ENCODE measurements at regions not wholly inside any gene's neighbourhood (a gene's known extent, or its start where the extent isn't known, plus 50 kb on each side); places are given as distances from the start of the nearest gene placed in this dataset.

- H3K4me1 ChIP-seq: no peaks in the 10 kb centered on the region
- no peak overlapping the region for H3K27ac ChIP-seq
- H3K9me3 ChIP-seq: no peaks in the 10 kb centered on the region
- no peaks in the 10 kb centered on the region for H3K27me3 ChIP-seq
- no peak overlapping the region for H3K4me3 ChIP-seq
- no peaks in the 10 kb centered on the region for H3K36me3 ChIP-seq
- no peak for DNase-seq (ENCODE audit: low spot score in 2 of 2)
- TF ChIP-seq EP300 (IDR thresholded peaks at IDR 0.05) (no peak), CTCF (IDR thresholded peaks at IDR 0.05) (no peak), POLR2A (IDR thresholded peaks at IDR 0.05) (no peak)
- WGBS, 2 donors: 62 to 78% methylated on average over 2 of the region's 2 CpGs
Measured at GRCh38 chr4:58048491-58048890, 938.3 kb upstream of the IGFBP7 start.

DNA sequence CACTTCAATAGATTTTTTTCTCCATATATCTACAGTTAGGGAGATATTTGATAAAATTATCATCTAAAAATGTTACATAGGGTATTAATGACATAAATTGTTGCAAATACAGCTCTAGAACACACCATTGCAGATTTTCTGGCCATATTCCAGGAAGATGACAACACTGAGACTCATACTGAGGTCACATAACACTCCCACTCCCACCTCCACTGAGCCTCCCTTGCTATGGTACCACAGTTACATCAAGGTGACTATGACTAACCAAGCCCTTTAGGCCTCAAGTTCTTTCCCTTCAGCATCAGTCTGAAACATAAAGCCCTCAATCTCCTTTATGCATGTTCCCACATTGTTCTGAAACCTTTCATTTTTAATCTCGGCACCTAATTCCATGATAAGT, 932.0 kb upstream of the IGFBP7 start:
- H3K36me3 ChIP-seq: no peaks in the 10 kb centered on the region

DNA sequence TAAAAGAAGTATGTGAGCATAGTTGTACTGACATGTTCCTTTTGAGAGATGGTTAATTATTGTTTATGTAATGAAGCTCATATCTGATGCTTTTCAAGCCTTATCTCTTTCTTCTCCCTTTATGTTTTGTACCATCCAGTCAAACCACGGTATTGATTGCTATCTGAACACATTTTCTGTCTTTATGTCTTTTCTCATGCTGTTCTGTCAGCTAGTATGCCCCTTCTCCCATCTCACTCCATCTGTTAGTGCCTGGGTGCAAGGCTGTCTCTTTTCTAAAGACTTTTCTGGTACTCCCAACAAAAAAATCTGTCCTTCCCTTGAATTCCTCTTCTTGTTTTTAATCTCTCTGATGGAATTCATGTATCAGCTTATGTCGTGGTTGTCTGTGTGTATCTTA, 883.8 kb upstream of the IGFBP7 start:
- H3K27ac ChIP-seq: no peak overlapping the region
- no peaks in the 10 kb centered on the region for H3K9me3 ChIP-seq
- DNase-seq (ENCODE audit: low spot score in 2 of 2): no peak
- H3K27me3 ChIP-seq: no peaks in the 10 kb centered on the region
- WGBS, 2 donors: 75 to 82% methylated on average over 2 of the region's 2 CpGs
- H3K4me1 ChIP-seq: no peaks in the 10 kb centered on the region
- no peak overlapping the region for H3K4me3 ChIP-seq
- TF ChIP-seq POLR2A (IDR thresholded peaks at IDR 0.05): no peak
- TF ChIP-seq EP300 (IDR thresholded peaks at IDR 0.05): no peak
- no peak for TF ChIP-seq CTCF (IDR thresholded peaks at IDR 0.05)
- no peaks in the 10 kb centered on the region for H3K36me3 ChIP-seq

More for the DNA sequence above, 932.0 kb upstream of the IGFBP7 start:
- no peaks in the 10 kb centered on the region for H3K9me3 ChIP-seq
- TF ChIP-seq EP300 (IDR thresholded peaks at IDR 0.05) (no peak), POLR2A (IDR thresholded peaks at IDR 0.05) (no peak), CTCF (IDR thresholded peaks at IDR 0.05) (no peak)
- no peak overlapping the region for H3K27ac ChIP-seq
- H3K4me3 ChIP-seq: no peak overlapping the region
- no peak for DNase-seq (ENCODE audit: low spot score in 2 of 2)
- no peaks in the 10 kb centered on the region for H3K4me1 ChIP-seq
- WGBS, 2 donors: 92 to 95% methylated on average over 1 of the region's 1 CpG
- H3K27me3 ChIP-seq: no peaks in the 10 kb centered on the region

GRCh38 chr4:57989430-57989829, 879.2 kb upstream of the IGFBP7 start:
- Histone ChIP-seq H3K27me3 (no peaks in the 10 kb centered on the region), H3K9me3 (no peaks in the 10 kb centered on the region), H3K4me1 (no peaks in the 10 kb centered on the region), H3K27ac (no peak overlapping the region), H3K4me3 (no peak overlapping the region), H3K36me3 (no peaks in the 10 kb centered on the region)
- no peak for DNase-seq (ENCODE audit: low spot score in 2 of 2)
- WGBS, 2 donors: 87 to 88% methylated on average over 6 of the region's 6 CpGs
- TF ChIP-seq POLR2A (IDR thresholded peaks at IDR 0.05): no peak
- TF ChIP-seq CTCF (IDR thresholded peaks at IDR 0.05): no peak
- TF ChIP-seq EP300 (IDR thresholded peaks at IDR 0.05): no peak

GRCh38 chr4:57985161-57985560, 875.0 kb upstream of the IGFBP7 start:
- TF ChIP-seq CTCF (IDR thresholded peaks at IDR 0.05) (no peak), POLR2A (IDR thresholded peaks at IDR 0.05) (no peak), EP300 (IDR thresholded peaks at IDR 0.05) (no peak)
- no peaks in the 10 kb centered on the region for H3K27me3 ChIP-seq
- H3K9me3 ChIP-seq: no peaks in the 10 kb centered on the region
- H3K4me3 ChIP-seq: no peak overlapping the region
- no peak overlapping the region for H3K27ac ChIP-seq
- no peaks in the 10 kb centered on the region for H3K4me1 ChIP-seq
- DNase-seq (ENCODE audit: low spot score in 2 of 2): no peak
- no peaks in the 10 kb centered on the region for H3K36me3 ChIP-seq
